OCI-LY7 (cell line): ENCODE measurements at regions not wholly inside any gene's neighbourhood (a gene's known extent, or its start where the extent isn't known, plus 50 kb on each side); places are given as distances from the start of the nearest gene placed in this dataset.

Experiments used
- EZH2phosphoT487 ChIP-seq: fragments of 200-600 bp; sonication (generic); IDR thresholded peaks from 2 replicates; pipeline ENCODE4 v1.6.1; 2018; ENCODE audit warnings: low read depth, borderline replicate concordance, mild to moderate bottlenecking, mixed run types, antibody characterized with exemption, low read length, moderate library complexity, mixed read lengths
- TF ChIP-seq, protein P1 (sequence below): fragments of 200-600 bp; sonication (generic); conservative IDR thresholded peaks from 2 replicates; pipeline ENCODE4 v1.5.1; 2014; ENCODE audit warnings: mild to moderate bottlenecking, antibody characterized with exemption, low read length, moderate library complexity, mixed read lengths

GRCh38 chr2:128737546-128737826, 418.8 kb upstream of the HS6ST1 start:
- TF ChIP-seq, protein P1, sequence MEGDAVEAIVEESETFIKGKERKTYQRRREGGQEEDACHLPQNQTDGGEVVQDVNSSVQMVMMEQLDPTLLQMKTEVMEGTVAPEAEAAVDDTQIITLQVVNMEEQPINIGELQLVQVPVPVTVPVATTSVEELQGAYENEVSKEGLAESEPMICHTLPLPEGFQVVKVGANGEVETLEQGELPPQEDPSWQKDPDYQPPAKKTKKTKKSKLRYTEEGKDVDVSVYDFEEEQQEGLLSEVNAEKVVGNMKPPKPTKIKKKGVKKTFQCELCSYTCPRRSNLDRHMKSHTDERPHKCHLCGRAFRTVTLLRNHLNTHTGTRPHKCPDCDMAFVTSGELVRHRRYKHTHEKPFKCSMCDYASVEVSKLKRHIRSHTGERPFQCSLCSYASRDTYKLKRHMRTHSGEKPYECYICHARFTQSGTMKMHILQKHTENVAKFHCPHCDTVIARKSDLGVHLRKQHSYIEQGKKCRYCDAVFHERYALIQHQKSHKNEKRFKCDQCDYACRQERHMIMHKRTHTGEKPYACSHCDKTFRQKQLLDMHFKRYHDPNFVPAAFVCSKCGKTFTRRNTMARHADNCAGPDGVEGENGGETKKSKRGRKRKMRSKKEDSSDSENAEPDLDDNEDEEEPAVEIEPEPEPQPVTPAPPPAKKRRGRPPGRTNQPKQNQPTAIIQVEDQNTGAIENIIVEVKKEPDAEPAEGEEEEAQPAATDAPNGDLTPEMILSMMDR: no peak
- no peak for TF ChIP-seq EZH2phosphoT487
